GM18520 (cell line): ENCODE measurements at regions not wholly inside any gene's neighbourhood (a gene's known extent, or its start where the extent isn't known, plus 50 kb on each side); places are given as distances from the start of the nearest gene placed in this dataset.
"Not testable (repeated sequence)": the region's sequence is repeated elsewhere in the genome, so short reads cannot be mapped to it uniquely, and the experiment has no call there.

Experiments used
- ATAC-seq: cut with Tn5 transposase; IDR thresholded peaks from one replicate; pipeline ENCODE4 v1.9.1; 2021; ENCODE audit not compliant: unreplicated experiment

GRCh38 chr6:158920311-158920905 lies 79.6 kb downstream of the RSPH3 start:
- ATAC-seq = no peak

- ATAC-seq = no peak
Observed at GRCh38 chr6:158919865-158920264, 80.1 kb downstream of the RSPH3 start.

GRCh38 chr6:158916617-158917016 lies 83.4 kb downstream of the RSPH3 start:
- no peak for ATAC-seq

GRCh38 chr6:158914923-158915322 lies 85.1 kb downstream of the RSPH3 start:
- no peak for ATAC-seq

- no peak for ATAC-seq
Observed at GRCh38 chr6:158913580-158913979, 86.4 kb downstream of the RSPH3 start.

GRCh38 chr6:158912655-158913054 lies 87.3 kb downstream of the RSPH3 start:
- no peak for ATAC-seq

GRCh38 chr6:158911746-158912480 lies 88.1 kb downstream of the RSPH3 start:
- ATAC-seq = no peak

GRCh38 chr6:158910484-158911440 lies 89.2 kb downstream of the RSPH3 start:
- no peak for ATAC-seq

GRCh38 chr6:158909938-158910337 lies 90.1 kb downstream of the RSPH3 start:
- ATAC-seq = no peak

- no peak for ATAC-seq
Observed at GRCh38 chr6:158908606-158909005, 89.4 kb upstream of the EZR start.

- no peak for ATAC-seq
Observed at GRCh38 chr6:158907931-158908330, 88.8 kb upstream of the EZR start.

- no peak for ATAC-seq
Observed at GRCh38 chr6:158906926-158907325, 87.8 kb upstream of the EZR start.

- ATAC-seq = no peak
Observed at GRCh38 chr6:158905277-158905676, 86.1 kb upstream of the EZR start.

- no peak for ATAC-seq
Observed at GRCh38 chr6:158903801-158904200, 84.6 kb upstream of the EZR start.

GRCh38 chr6:158900663-158901312 lies 81.6 kb upstream of the EZR start:
- ATAC-seq = no peak

GRCh38 chr6:158897236-158897635 lies 78.1 kb upstream of the EZR start:
- ATAC-seq = no peak

GRCh38 chr6:158895661-158896060 lies 76.5 kb upstream of the EZR start:
- no peak for ATAC-seq

GRCh38 chr6:158894193-158894592 lies 75.0 kb upstream of the EZR start:
- ATAC-seq = no peak

GRCh38 chr6:158892266-158892665 lies 73.1 kb upstream of the EZR start:
- ATAC-seq = no peak

- not testable (repeated sequence) for ATAC-seq
Observed at GRCh38 chr6:158891560-158891959, 72.4 kb upstream of the EZR start.

GRCh38 chr6:158888171-158888570 lies 69.0 kb upstream of the EZR start:
- ATAC-seq = not testable (repeated sequence)
